ENCODE measurements at regions not wholly inside any gene's neighbourhood (a gene's known extent, or its start where the extent isn't known, plus 50 kb on each side); places are given as distances from the start of the nearest gene placed in this dataset.

DNA sequence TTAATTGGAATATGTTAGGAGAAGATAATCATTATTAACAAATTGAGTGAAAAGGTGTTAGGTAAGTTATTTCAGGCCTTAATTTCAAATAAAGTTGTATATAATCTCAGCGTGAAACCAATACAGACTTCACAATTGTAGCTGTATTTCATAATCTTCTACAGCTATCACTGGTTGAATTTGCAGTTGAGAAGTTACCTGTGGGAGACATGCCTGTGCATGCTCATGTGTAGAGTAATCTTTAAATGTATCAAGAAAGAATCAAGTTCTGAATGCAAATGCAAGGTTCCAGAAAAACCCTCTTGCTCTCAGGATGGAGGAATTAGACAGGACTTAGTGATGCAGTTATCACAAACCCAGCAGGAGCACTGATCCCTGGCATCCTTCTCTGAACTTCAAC is 938.4 kb upstream of the SLC10A2 start:
- no peak overlapping the region for H2BK12ac ChIP-seq (ENCODE audit: low read depth, low read length)
- H4K5ac ChIP-seq (ENCODE audit: insufficient read length, low read depth, low read length), result no peak overlapping the region
- H3K23me2 ChIP-seq (ENCODE audit: low read depth, low read length), result no peaks in the 10 kb centered on the region
- H3K4ac ChIP-seq (replicated peaks; ENCODE audit: insufficient read length, low read depth, low read length), result no peak overlapping the region
- H3K9me3 ChIP-seq (ENCODE audit: insufficient read depth in 2 of 2, low read depth in 1 of 2, low read length in 1 of 2), result no peaks in the 10 kb centered on the region
- FAIRE-seq, result no peak
- no peaks in the 10 kb centered on the region for H3K79me2 ChIP-seq (ENCODE audit: control insufficient read depth in 1 of 2, insufficient read depth in 2 of 2, low read length in 2 of 2)
- H3K79me1 ChIP-seq (ENCODE audit: low read depth, low read length), result no peaks in the 10 kb centered on the region
- no peaks in the 10 kb centered on the region for H4K20me1 ChIP-seq (replicated peaks in 1 of 2; ENCODE audit: control insufficient read depth in 1 of 2, insufficient read depth in 2 of 2, low read length in 2 of 2)
- no peaks in the 10 kb centered on the region for H3K36me3 ChIP-seq (ENCODE audit: control insufficient read depth in 2 of 4, insufficient read depth in 4 of 4, low read length in 3 of 4)
- no peak overlapping the region for H3K9ac ChIP-seq (replicated peaks in 1 of 4; ENCODE audit: extremely low read depth in 1 of 4, low read depth in 3 of 4, low read length in 3 of 4)
- no peaks in the 10 kb centered on the region for H3K27me3 ChIP-seq (replicated peaks in 1 of 4; ENCODE audit: control insufficient read depth in 3 of 4, extremely low read depth in 1 of 4, insufficient read depth in 3 of 4, low read length in 3 of 4)
- H4K8ac ChIP-seq (ENCODE audit: extremely low read depth, insufficient read depth, low read length), result no peak overlapping the region
- H4K91ac ChIP-seq (replicated peaks; ENCODE audit: insufficient read length, low read length), result no peak overlapping the region
- H3K4me1 ChIP-seq (replicated peaks in 1 of 4; ENCODE audit: control insufficient read depth in 3 of 4, insufficient read depth in 4 of 4, low read length in 3 of 4), result no peaks in the 10 kb centered on the region
- H3K23ac ChIP-seq (ENCODE audit: insufficient read length), result no peak overlapping the region
- H2AK5ac ChIP-seq (ENCODE audit: low read depth, low read length), result no peak overlapping the region
- no peak overlapping the region for H3K56ac ChIP-seq (replicated peaks; ENCODE audit: insufficient read length, low read depth, low read length)
- H2BK5ac ChIP-seq (ENCODE audit: low read depth, low read length), result no peak overlapping the region
- DNase-seq (ENCODE audit: low read depth in 1 of 2, low spot score in 2 of 2), result no peak
- ChIA-PET POLR2A (ENCODE audit: partially characterized antibody) (no interaction called here), CTCF (ENCODE audit: partially characterized antibody) (no interaction called here)
- H3K18ac ChIP-seq (ENCODE audit: extremely low read depth, low read length), result no peak overlapping the region
- H3K4me3 ChIP-seq (ENCODE audit: extremely low read depth in 1 of 4, insufficient read depth in 2 of 4, low read depth in 3 of 4, low read length in 4 of 4), result no peak overlapping the region
- H2BK120ac ChIP-seq (replicated peaks; ENCODE audit: low read depth, low read length), result no peak overlapping the region
- H3K27ac ChIP-seq (ENCODE audit: low read depth, low read length), result no peak overlapping the region
- no peak overlapping the region for H3K14ac ChIP-seq (ENCODE audit: insufficient read length)
- no peak overlapping the region; the same call in 1 of the 2 replicates for H2AFZ ChIP-seq (ENCODE audit: low read length)
- no peak overlapping the region for H3K4me2 ChIP-seq (ENCODE audit: insufficient read depth in 1 of 2, low read depth in 2 of 2, low read length in 2 of 2)
- WGBS, 2 experiments (ENCODE audit: extremely low coverage in 1 of 2, insufficient coverage in 1 of 2, insufficient read length in 1 of 2, insufficient replicate concordance in 2 of 2, low coverage in 1 of 2, low lambda C conversion rate in 2 of 2, missing lambda C conversion rate in 1 of 2), result 91% methylated on average over 1 of the region's 1 CpG; no CpG with 5 or more reads in 1 of the 2 experiments
- no peak overlapping the region for H2BK20ac ChIP-seq (ENCODE audit: low read length)
- no peak overlapping the region for H2BK15ac ChIP-seq (ENCODE audit: low read length)
- no peak for TF ChIP-seq SP1 (IDR thresholded peaks at IDR 0.05; ENCODE audit: low read depth, low read length)
- no peak for TF ChIP-seq USF2 (IDR thresholded peaks at IDR 0.05; ENCODE audit: low read length)
- no peak for TF ChIP-seq GTF2F1 (IDR thresholded peaks at IDR 0.05; ENCODE audit: borderline replicate concordance, low read depth, low read length)
